SK-N-SH (cell line): ENCODE measurements at regions not wholly inside any gene's neighbourhood (a gene's known extent, or its start where the extent isn't known, plus 50 kb on each side); places are given as distances from the start of the nearest gene placed in this dataset.

Experiments
- CTCF ChIA-PET: fragments of 300-600, 350-600 bp; formaldehyde crosslinking; extraction: SDS; loops from one replicate; lab custom pipeline; 2021; lab: Yijun Ruan, JAX
- POLR2A ChIA-PET: fragments of 350-600 bp; sonication (Branson Sonifier 250); formaldehyde crosslinking; extraction: SDS; loops from one replicate; lab custom pipeline; 2020; ENCODE audit warnings: antibody characterized with exemption, inconsistent platforms; lab: Yijun Ruan, JAX
- DNase-seq: peaks from one replicate; pipeline ENCODE4 v3.0.0; 2012
- H2AFZ ChIP-seq: fragments of 200-600 bp; sonication (generic); 2 replicates; pipeline ENCODE4 v1.8.1; 2016; ENCODE audit warnings: antibody characterized with exemption, mild to moderate bottlenecking, low read depth
- H3F3A ChIP-seq: fragments of 200-600 bp; sonication (generic); replicated peaks from 2 replicates; pipeline ENCODE3; 2016; ENCODE audit warnings: antibody characterized with exemption, mild to moderate bottlenecking; ENCODE audit not compliant: insufficient read depth
- H3K27ac ChIP-seq, 2 experiments: fragments of 200-500 bp in 1 of 2; fragments of 200-600 bp in 1 of 2; sonication (Bioruptor generic) in 1 of 2; sonication (generic), shearing (Covaris generic) in 1 of 2; 2 replicates each; pipeline versions ENCODE4 v1.5.1 to v1.6.1; 2014 to 2016; ENCODE audit warnings: low read depth in 2 of 2, inconsistent platforms in 1 of 2, low read length in 1 of 2, mild to moderate bottlenecking in 1 of 2, mixed read lengths in 1 of 2
- H3K27me3 ChIP-seq: fragments of 200-600 bp; sonication (generic), shearing (Covaris generic); 2 replicates; pipeline ENCODE4 v1.6.1; 2016; ENCODE audit warnings: mixed run types; ENCODE audit not compliant: insufficient read depth
- H3K36me3 ChIP-seq, 2 experiments: fragments of 200-500 bp in 1 of 2; fragments of 200-600 bp in 1 of 2; sonication (Bioruptor generic) in 1 of 2; sonication (generic) in 1 of 2; replicated peaks in 1 of 2; 2 replicates each; pipeline versions ENCODE3 to v1.5.1; 2014 to 2016; ENCODE audit warnings: low read length in 1 of 2, mild to moderate bottlenecking in 1 of 2; ENCODE audit not compliant: insufficient read depth in 2 of 2, control insufficient read depth in 1 of 2
- H3K4me1 ChIP-seq, 2 experiments: fragments of 200-500 bp in 1 of 2; fragments of 200-600 bp in 1 of 2; sonication (Bioruptor generic) in 1 of 2; sonication (generic), shearing (Covaris generic) in 1 of 2; 2 replicates each; pipeline versions ENCODE4 v1.5.1 to v1.6.1; 2014 to 2016; ENCODE audit warnings: low read depth in 1 of 2, low read length in 1 of 2, mixed run types in 1 of 2; ENCODE audit not compliant: insufficient read depth in 2 of 2, control insufficient read depth in 1 of 2
- H3K4me2 ChIP-seq: fragments of 200-600 bp; sonication (generic), shearing (Covaris generic); 2 replicates; pipeline ENCODE4 v1.6.1; 2017; ENCODE audit warnings: mixed run types
- H3K4me3 ChIP-seq, 2 experiments: fragments of 200-500 bp in 1 of 2; fragments of 200-600 bp in 1 of 2; sonication (Bioruptor generic) in 1 of 2; sonication (generic), shearing (Covaris generic) in 1 of 2; 2 replicates each; pipeline versions ENCODE4 v1.5.1 to v1.8.1; 2014 to 2016; ENCODE audit warnings: low read depth in 2 of 2, inconsistent platforms in 1 of 2, low read length in 1 of 2, mild to moderate bottlenecking in 1 of 2, mixed read lengths in 1 of 2, moderate library complexity in 1 of 2
- H3K79me2 ChIP-seq: fragments of 200-600 bp; sonication (generic); 2 replicates; pipeline ENCODE4 v1.8.1; 2017; ENCODE audit warnings: mild to moderate bottlenecking; ENCODE audit not compliant: insufficient read depth
- H3K9ac ChIP-seq: fragments of 200-600 bp; sonication (generic); 2 replicates; pipeline ENCODE4 v1.6.1; 2017; ENCODE audit warnings: mixed run types
- H3K9me2 ChIP-seq: fragments of 200-600 bp; sonication (generic); 2 replicates; pipeline ENCODE4 v1.6.1; 2017; ENCODE audit warnings: mixed run types
- H3K9me3 ChIP-seq: fragments of 200-600 bp; sonication (generic); 2 replicates; pipeline ENCODE4 v1.6.1; 2017; ENCODE audit warnings: mixed run types, mild to moderate bottlenecking, moderate library complexity
- H4K20me1 ChIP-seq: fragments of 200-600 bp; sonication (generic); 2 replicates; pipeline ENCODE4 v1.6.1; 2017; ENCODE audit warnings: mild to moderate bottlenecking, mixed run types; ENCODE audit not compliant: insufficient read depth
- EP300 ChIP-seq, 2 experiments: IDR thresholded peaks; 2 replicates each; pipeline versions ENCODE4 v1.4.0 to v1.6.1; 2012; ENCODE audit warnings: borderline replicate concordance in 1 of 2, low read depth in 1 of 2, low read length in 1 of 2
- EZH2phosphoT487 ChIP-seq: fragments of 200-600 bp; sonication (generic); IDR thresholded peaks from 2 replicates; pipeline ENCODE4 v1.6.1; 2017; ENCODE audit warnings: low read depth, mixed run types, mild to moderate bottlenecking, antibody characterized with exemption, moderate library complexity, borderline replicate concordance
- FOXM1 ChIP-seq: IDR thresholded peaks from 2 replicates; pipeline ENCODE4 v1.4.0; 2012; ENCODE audit warnings: low read depth, mild to moderate bottlenecking
- JUND ChIP-seq: IDR thresholded peaks from 2 replicates; pipeline ENCODE4 v1.4.0; 2012
- MAX ChIP-seq: IDR thresholded peaks from 2 replicates; pipeline ENCODE4 v1.4.0; 2012; ENCODE audit warnings: low read depth
- MXI1 ChIP-seq: IDR thresholded peaks from 2 replicates; pipeline ENCODE4 v1.6.1; 2012; ENCODE audit warnings: mild to moderate bottlenecking, low read depth, low read length, improper control_type of control experiment
- NFIC ChIP-seq: IDR thresholded peaks from 2 replicates; pipeline ENCODE4 v1.4.0; 2012; ENCODE audit warnings: borderline replicate concordance
- PBX3 ChIP-seq: IDR thresholded peaks from 2 replicates; pipeline ENCODE4; 2012
- POLR2AphosphoS5 ChIP-seq: IDR thresholded peaks from 2 replicates; pipeline ENCODE4 v1.6.1; 2012; ENCODE audit warnings: low read depth, low read length
- RCOR1 ChIP-seq: fragments of 150-350 bp; IDR thresholded peaks from 2 replicates; pipeline ENCODE4 v1.6.1; 2017; ENCODE audit warnings: antibody characterized with exemption, low read length
- REST ChIP-seq: IDR thresholded peaks from 2 replicates; pipeline ENCODE4 v1.6.1; 2012; ENCODE audit warnings: mild to moderate bottlenecking, low read depth, low read length, moderate library complexity
- RFX5 ChIP-seq: IDR thresholded peaks from 2 replicates; pipeline ENCODE4 v1.6.1; 2012; ENCODE audit warnings: mild to moderate bottlenecking, improper control_type of control experiment, low read length
- RXRA ChIP-seq: IDR thresholded peaks from 2 replicates; pipeline ENCODE4 v1.4.0; 2012; ENCODE audit warnings: low read depth, mild to moderate bottlenecking, borderline replicate concordance
- SMC3 ChIP-seq: IDR thresholded peaks from 2 replicates; pipeline ENCODE4 v1.6.1; 2012; ENCODE audit warnings: low read depth, low read length, improper control_type of control experiment
- TCF12 ChIP-seq: IDR thresholded peaks from 2 replicates; pipeline ENCODE4 v1.4.0; 2012
- TEAD4 ChIP-seq: IDR thresholded peaks from 2 replicates; pipeline ENCODE4 v1.4.0; 2012; ENCODE audit warnings: mild to moderate bottlenecking, borderline replicate concordance; ENCODE audit not compliant: insufficient read depth
- USF1 ChIP-seq: IDR thresholded peaks from 2 replicates; pipeline ENCODE4 v1.4.0; 2012; ENCODE audit warnings: low read depth, borderline replicate concordance
- YY1 ChIP-seq: IDR thresholded peaks from 2 replicates; pipeline ENCODE4 v1.4.0; 2012; ENCODE audit warnings: low read depth, mild to moderate bottlenecking
- WGBS: methylation state at CpG from one replicate; pipeline ENCODE4 v1.1.6; 2017; ENCODE audit warnings: low lambda C conversion rate; 5-methylcytosine and 5-hydroxymethylcytosine counted together

- TF ChIP-seq USF1 (no peak), FOXM1 (no peak), RXRA (no peak), MXI1 (peak; percentile 78), NFIC (no peak), RFX5 (peak; percentile 59; the same call in 1 of the 2 replicates), TCF12 (0 out of 2 replicates have a peak, but pooled peaks have one; percentile 13), EP300 (IDR thresholded peaks at IDR 0.05; ENCODE audit: borderline replicate concordance in 1 of 2, low read depth in 1 of 2, low read length in 1 of 2) (peak in 1 of 2 experiments; percentile 94; a peak in 2 of 4 replicates), JUND (no peak), EZH2phosphoT487 (no peak), MAX (no peak), PBX3 (no peak)
These were observed 126.9 kb downstream of the MRM1 start (continued) for GRCh38 chr17:36728030-36728991.

- Histone ChIP-seq H2AFZ (no peak overlapping the region), H3K27me3 (peaks cover 50% of the 10 kb centered on the region), H3K9ac (no peak overlapping the region), H3K79me2 (no peaks in the 10 kb centered on the region), H3F3A (no peaks in the 10 kb centered on the region), H3K9me2 (no peaks in the 10 kb centered on the region), H3K4me1 (peaks cover 0 to 60% of the 10 kb centered on the region in 2 experiments; a peak in 2 of 4 replicates), H3K36me3 (no peaks in the 10 kb centered on the region), H3K27ac (peak overlapping the region in 1 of 2 experiments; percentile 100; a peak in 2 of 4 replicates), H3K9me3 (no peaks in the 10 kb centered on the region), H4K20me1 (no peaks in the 10 kb centered on the region), H3K4me2 (no peak overlapping the region), H3K4me3 (no peak overlapping the region)
- no peak for TF ChIP-seq YY1
- TF ChIP-seq NFIC, result no peak
- no peak for TF ChIP-seq JUND
- TF ChIP-seq EZH2phosphoT487, result no peak
- TF ChIP-seq TEAD4, result no peak
- TF ChIP-seq EP300 (IDR thresholded peaks at IDR 0.05; ENCODE audit: borderline replicate concordance in 1 of 2, low read depth in 1 of 2, low read length in 1 of 2), result no peak
- no peak for TF ChIP-seq RCOR1
- TF ChIP-seq SMC3, result no peak
- TF ChIP-seq POLR2AphosphoS5, result no peak
- no peak for TF ChIP-seq TCF12
- TF ChIP-seq REST, result no peak
- CTCF ChIA-PET, result no interaction called here
- DNase-seq, result no peak
- POLR2A ChIA-PET, result interaction anchor here (1.4 kb wide), 1 partner anchor 13 kb away, joined by 3 read pairs; no protein-coding TSS in a partner anchor
- 63% methylated on average over 8 of the region's 9 CpGs for WGBS
These were observed 128.9 kb downstream of the MRM1 start for GRCh38 chr17:36730095-36730808.
